ENCODE measurements at regions not wholly inside any gene's neighbourhood (a gene's known extent, or its start where the extent isn't known, plus 50 kb on each side); places are given as distances from the start of the nearest gene placed in this dataset.
"Not testable (repeated sequence)": the region's sequence is repeated elsewhere in the genome, so short reads cannot be mapped to it uniquely, and the experiment has no call there.

DNA sequence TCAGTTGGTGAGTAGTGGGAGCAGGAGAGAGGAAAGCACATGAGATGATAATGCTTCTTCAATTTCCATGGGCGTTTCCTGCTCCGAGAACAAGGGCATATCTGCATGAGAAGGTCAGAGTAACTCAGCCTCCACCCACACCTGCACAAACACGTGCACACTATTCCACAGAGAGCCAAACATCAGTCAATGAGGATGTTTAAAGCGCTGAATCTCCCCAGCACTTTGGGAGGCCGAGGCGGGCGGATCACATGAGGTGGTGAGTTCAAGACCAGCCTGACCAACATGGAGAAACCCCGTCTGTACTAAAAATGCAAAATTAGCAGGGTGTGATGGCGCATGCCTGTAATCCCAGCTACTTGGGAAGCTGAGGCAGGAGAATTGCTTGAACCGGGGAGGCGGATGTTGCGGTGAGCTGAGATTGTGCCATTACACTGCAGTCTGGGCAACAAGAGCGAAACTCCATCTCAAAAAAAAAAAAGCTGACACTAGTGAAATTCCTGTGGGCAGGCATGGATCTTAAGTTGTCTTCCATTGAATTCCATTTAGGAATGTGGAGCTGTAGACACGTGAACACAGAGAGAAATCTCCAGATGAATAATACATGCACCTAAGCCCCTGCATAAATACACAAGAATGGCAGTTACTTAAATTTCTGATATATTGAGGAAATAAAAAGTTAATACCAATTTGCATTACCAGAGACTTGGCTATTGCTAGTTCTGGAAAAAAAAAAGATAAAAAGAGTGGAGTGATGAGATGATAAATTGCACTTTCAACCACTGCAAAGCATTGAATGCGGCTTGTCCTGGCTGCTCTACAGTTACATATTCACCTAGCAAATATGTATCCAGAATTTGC is 1097.4 kb upstream of the TMEM132C start:
- DNase-seq (ENCODE audit: low spot score): no peak

GRCh38 chr12:127170226-127171180 is 1096.5 kb upstream of the TMEM132C start:
- no peak for DNase-seq (ENCODE audit: low spot score)

DNA sequence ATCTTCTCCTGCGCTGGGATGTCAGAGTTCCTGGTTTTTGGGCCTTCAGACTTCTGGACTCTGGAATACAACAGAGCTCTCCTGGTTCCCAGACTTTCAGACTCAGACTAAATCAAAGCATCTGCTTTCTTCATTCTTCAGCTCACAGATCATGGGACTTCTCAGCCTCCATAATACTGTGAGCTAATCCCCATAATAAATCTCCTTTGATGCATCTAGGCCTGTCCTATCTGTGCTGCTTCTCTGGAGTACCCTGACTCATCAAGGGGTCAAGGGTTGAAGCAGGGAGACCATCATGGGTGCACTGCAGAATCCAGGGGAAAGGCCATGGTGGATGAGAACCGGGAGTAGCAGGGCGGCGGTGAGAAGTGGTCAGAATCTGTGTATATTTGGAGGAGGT is 1094.1 kb upstream of the TMEM132C start:
- no peak for DNase-seq (ENCODE audit: low spot score)

DNA sequence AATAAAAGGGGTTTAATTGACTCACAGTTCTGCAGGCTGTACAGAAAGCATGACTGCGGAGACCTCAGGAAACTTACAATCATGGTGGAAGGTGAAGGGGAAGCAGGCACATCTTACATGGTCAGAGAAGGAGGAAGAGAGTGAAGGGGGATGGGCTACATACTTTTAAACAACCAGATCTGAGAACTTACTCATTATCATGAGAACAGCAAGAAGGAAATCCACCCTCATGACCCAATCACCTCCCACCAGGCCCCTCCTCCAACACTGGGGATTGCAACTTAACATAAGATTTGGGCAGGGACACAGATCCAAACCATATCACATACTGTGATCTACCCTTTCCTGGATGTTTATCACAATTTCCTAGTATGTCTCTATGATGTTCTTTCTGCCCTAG is 1093.0 kb upstream of the TMEM132C start:
- not testable (repeated sequence) for DNase-seq (ENCODE audit: low spot score)

DNA sequence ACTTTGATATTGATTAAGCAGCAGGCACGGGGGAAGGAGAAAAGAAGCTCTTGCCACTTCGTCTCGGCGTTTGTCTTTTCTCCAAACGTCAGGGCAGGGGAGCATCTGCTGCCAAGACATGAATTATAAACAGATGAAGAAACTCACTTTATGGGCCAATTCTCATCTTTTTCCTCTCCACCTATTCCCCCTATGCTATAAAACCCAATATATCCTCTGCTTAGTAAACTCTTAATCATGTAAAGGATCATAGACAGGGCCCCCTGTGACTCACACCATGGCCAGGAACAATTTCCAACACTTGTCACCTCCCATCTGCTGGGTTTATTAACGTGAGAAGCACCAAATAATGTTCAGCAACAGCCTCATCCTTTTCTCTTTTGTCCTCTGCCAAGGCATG is 1092.1 kb upstream of the TMEM132C start:
- no peak for DNase-seq (ENCODE audit: low spot score)

DNA sequence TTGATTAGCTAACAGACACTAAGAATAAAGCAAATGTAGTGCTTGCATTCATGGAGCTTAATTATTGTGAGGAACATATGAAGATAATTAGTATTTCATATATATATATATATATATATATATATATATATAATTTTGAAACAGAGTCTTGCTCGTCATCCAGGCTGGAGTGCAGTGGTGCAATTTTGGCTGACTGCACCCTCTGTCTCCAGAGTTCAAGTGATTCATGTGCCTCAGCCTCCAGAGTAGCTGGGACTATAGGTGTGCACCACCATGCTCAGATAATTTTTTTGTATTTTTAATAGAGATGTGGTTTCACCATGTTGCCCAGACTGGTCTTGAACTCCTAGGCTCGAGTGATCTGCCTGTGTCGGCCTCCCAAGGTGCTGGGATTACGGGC is 1091.6 kb upstream of the TMEM132C start:
- no peak for DNase-seq (ENCODE audit: low spot score)

DNA sequence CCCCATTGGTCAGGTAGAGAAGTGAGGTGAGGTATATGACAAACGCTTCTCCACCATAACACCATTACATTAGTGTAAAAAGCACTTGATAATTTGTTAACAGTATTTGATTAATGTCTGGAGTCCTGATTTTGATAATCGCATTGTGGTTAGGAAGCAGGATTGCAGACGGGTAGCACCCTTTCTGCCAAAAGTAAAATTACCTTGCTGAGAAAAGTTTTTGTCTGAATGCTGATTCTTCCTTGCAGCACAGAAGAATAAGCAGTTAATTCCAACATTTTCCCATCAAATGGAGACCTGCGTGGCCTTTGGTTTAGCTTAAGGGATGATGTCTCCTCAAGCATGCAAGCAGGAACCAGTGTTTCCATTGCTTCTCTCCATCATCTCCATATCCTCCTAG is 1090.2 kb upstream of the TMEM132C start:
- no peak for DNase-seq (ENCODE audit: low spot score)

DNA sequence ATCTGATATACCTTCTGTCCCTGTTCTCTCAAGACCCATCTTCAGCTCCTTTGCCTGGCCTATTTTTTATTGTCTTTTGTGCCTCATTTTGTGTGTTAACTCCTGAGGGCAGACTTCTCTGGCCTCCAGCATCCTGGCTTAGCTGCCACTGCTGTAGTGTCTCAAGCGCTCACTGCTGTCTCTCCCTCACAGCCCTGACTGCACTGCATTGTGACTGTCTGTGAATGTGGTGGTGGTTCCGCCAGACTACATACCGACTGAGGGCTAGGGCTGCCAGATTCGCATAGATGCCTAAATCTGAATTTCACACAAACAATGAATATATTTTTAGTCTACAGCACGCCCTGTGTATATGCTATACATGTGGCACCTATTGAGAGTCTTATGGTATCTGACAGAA is 1088.9 kb upstream of the TMEM132C start:
- no peak for DNase-seq (ENCODE audit: low spot score)

- DNase-seq (ENCODE audit: low spot score): no peak
Measured at GRCh38 chr12:127178463-127178862, 1088.5 kb upstream of the TMEM132C start.

DNA sequence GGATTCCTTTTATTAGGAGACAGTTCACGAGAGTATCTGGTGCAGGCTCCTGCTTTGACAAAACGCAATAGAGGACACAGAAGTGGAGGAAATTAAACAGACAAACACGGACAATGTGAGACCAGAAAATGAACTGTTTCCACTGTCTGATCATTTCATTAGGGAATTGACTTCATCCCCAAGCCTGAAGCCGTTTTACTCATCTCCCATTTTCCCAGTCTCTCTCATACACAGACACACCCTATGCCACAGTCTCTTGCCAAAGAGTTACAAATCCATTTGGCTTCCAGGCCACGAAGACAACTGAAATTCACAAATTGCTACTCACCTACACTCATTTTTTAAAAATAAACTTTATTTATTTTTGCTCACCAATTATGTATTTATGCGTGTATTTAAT is 1087.8 kb upstream of the TMEM132C start:
- no peak for DNase-seq (ENCODE audit: low spot score)

- DNase-seq (ENCODE audit: low spot score): no peak
Measured at GRCh38 chr12:127182018-127182417, 1085.0 kb upstream of the TMEM132C start.

DNA sequence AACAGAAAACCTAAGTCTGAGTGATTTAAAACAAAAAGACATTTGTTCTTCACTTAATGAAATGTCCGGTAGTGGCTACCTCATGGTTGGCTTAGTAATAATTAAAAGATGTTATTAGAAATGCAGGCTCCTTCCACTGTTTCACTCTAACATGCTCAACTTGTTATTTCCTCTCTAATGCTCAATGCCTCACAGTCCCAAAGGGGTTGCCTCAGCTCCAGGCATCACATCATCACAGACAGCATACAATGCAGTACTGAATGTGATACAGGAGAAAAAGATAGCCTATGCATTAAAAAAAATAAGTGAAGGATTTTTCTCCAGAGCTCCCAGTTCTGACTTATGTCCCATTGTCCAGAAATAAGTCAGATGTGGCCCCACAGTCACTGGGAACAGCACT is 1077.0 kb upstream of the TMEM132C start:
- DNase-seq (ENCODE audit: low spot score): no peak

GRCh38 chr12:127191129-127191528 is 1075.8 kb upstream of the TMEM132C start:
- DNase-seq (ENCODE audit: low spot score): no peak

DNA sequence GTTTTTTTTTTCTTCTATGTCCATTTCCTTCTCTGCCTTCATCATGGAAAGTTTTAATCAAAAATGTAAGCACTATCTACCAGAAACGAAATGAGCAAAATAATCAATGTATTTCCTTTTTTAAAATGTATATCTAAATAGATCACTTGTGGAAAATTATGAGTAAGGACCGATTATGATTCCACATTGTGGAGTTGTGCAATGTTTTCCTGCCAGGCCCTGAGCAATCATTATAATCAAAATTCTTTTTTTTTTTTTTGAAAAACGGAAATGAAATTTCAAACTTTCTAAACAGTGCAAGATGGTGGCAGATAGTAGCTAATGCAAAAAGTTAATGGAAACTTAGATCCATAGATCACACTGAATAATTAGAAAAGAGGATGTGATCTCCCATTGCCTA is 1074.6 kb upstream of the TMEM132C start:
- no peak for DNase-seq (ENCODE audit: low spot score)

GRCh38 chr12:127193341-127193740 is 1073.6 kb upstream of the TMEM132C start:
- no peak for DNase-seq (ENCODE audit: low spot score)

- DNase-seq (ENCODE audit: low spot score): no peak
Measured at GRCh38 chr12:127194176-127194575, 1072.8 kb upstream of the TMEM132C start.

GRCh38 chr12:127205781-127206555 is 1061.0 kb upstream of the TMEM132C start:
- DNase-seq (ENCODE audit: low spot score): no peak

DNA sequence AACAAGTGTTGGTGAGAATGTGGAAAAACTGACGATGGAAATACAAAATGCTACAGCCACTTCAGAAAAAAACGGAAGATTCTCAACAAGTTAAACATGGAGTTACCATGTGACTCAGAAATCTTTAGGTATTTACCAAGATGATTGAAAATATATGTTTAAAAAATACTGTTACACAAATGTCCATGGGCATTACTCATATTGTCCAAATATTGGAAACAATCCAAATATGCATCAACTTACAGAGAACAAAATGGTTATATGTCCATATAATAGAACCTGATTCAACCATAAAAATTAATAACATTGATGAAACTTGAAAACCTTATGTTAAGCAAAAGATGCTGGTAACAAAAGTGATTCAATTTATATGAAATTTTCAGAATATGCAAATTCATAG is 1057.7 kb upstream of the TMEM132C start:
- no peak for DNase-seq (ENCODE audit: low spot score)

GRCh38 chr12:127214186-127214585 is 1052.8 kb upstream of the TMEM132C start:
- DNase-seq (ENCODE audit: low spot score): no peak

GRCh38 chr12:127223011-127223410 is 1044.0 kb upstream of the TMEM132C start:
- no peak for DNase-seq (ENCODE audit: low spot score)

- no peak for DNase-seq (ENCODE audit: low spot score)
Measured at GRCh38 chr12:127223731-127224130, 1043.2 kb upstream of the TMEM132C start.

DNA sequence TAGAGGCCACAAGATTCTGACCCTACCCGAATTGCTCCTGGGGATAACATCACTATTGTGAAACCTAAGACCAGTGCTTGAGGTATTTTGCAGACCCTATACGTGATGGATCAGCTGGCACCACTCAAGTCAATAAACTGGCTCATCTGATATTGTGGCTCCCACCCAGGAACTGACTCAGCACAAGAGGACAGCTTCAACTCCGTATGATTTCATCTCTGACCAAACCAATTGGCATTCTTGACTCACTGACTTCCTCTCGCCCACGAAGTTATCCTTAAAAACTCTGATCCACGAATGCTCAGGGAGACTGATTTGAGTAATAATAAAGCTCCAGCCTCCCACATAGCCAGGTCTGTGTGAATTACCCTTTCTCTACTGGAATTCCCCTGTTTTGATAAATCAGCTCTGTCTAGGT is 1036.1 kb upstream of the TMEM132C start:
- DNase-seq (ENCODE audit: low spot score): no peak
